H1 (cell line): ENCODE measurements at regions not wholly inside any gene's neighbourhood (a gene's known extent, or its start where the extent isn't known, plus 50 kb on each side); places are given as distances from the start of the nearest gene placed in this dataset.

Experiments used
- CTCF ChIA-PET: fragments of 300-600 bp; sonication (Branson Sonifier 250); formaldehyde crosslinking; loops from one replicate; lab custom pipeline; 2021; ENCODE audit not compliant: partially characterized antibody; lab: Charles Lee
- POLR2A ChIA-PET: fragments of 300-600 bp; sonication (Branson Sonifier 250); formaldehyde crosslinking; loops from one replicate; lab custom pipeline; 2021; ENCODE audit warnings: inconsistent platforms; ENCODE audit not compliant: partially characterized antibody; lab: Charles Lee
- DNase-seq, 2 experiments: peaks; one replicate each; pipeline versions ENCODE4 v3.0.0 to v3.0.0-alpha.2; 2010 to 2022; ENCODE audit warnings: low spot score in 2 of 2, low read depth in 1 of 2, mixed read lengths in 1 of 2
- FAIRE-seq: peaks from 2 replicates; lab custom pipeline; 2011; peaks lifted over from hg19 to GRCh38; lab: Jason Lieb, UNC
- H2AFZ ChIP-seq: 2 replicates; pipeline ENCODE4 v1.8.1; 2012; ENCODE audit warnings: low read length, inconsistent platforms
- H2AK5ac ChIP-seq: 2 replicates; pipeline ENCODE4 v1.6.1; 2013; ENCODE audit warnings: low read depth, low read length
- H2BK120ac ChIP-seq: replicated peaks from 2 replicates; pipeline ENCODE3; 2013; ENCODE audit warnings: low read depth, low read length, inconsistent platforms
- H2BK12ac ChIP-seq: 2 replicates; pipeline ENCODE4 v1.6.1; 2013; ENCODE audit warnings: low read depth, low read length
- H2BK15ac ChIP-seq: 2 replicates; pipeline ENCODE4 v1.6.1; 2013; ENCODE audit warnings: low read length
- H2BK20ac ChIP-seq: 2 replicates; pipeline ENCODE4 v1.6.1; 2013; ENCODE audit warnings: low read length
- H2BK5ac ChIP-seq: 2 replicates; pipeline ENCODE4 v1.6.1; 2013; ENCODE audit warnings: low read depth, low read length
- H3K14ac ChIP-seq: 2 replicates; pipeline ENCODE4 v1.6.1; 2013; ENCODE audit warnings: inconsistent platforms; ENCODE audit not compliant: insufficient read length
- H3K18ac ChIP-seq: 2 replicates; pipeline ENCODE4 v1.6.1; 2013; ENCODE audit warnings: low read length; ENCODE audit errors: extremely low read depth
- H3K23ac ChIP-seq: 2 replicates; pipeline ENCODE4 v1.6.1; 2013; ENCODE audit warnings: inconsistent platforms; ENCODE audit not compliant: insufficient read length
- H3K23me2 ChIP-seq: 2 replicates; pipeline ENCODE4 v1.6.1; 2013; ENCODE audit warnings: low read depth, low read length
- H3K27ac ChIP-seq: 2 replicates; pipeline ENCODE4 v1.6.1; 2011; ENCODE audit warnings: low read depth, low read length, inconsistent platforms
- H3K27me3 ChIP-seq, 4 experiments: replicated peaks in 1 of 4; 1 replicate in 1 of 4; 2 replicates in 3 of 4; pipeline versions ENCODE4 v1.6.1 to v1.8.1; 2011 to 2013; ENCODE audit warnings: low read length in 3 of 4, mild to moderate bottlenecking in 3 of 4, inconsistent platforms in 2 of 4, mixed read lengths in 2 of 4, moderate library complexity in 1 of 4; ENCODE audit not compliant: control insufficient read depth in 3 of 4, insufficient read depth in 3 of 4; ENCODE audit errors: extremely low read depth in 1 of 4
- H3K36me3 ChIP-seq, 4 experiments: 2 replicates each; pipeline versions ENCODE4 v1.6.1 to v1.8.1; 2011 to 2013; ENCODE audit warnings: mild to moderate bottlenecking in 4 of 4, low read length in 3 of 4, moderate library complexity in 2 of 4, control low read depth in 1 of 4, inconsistent platforms in 1 of 4; ENCODE audit not compliant: insufficient read depth in 4 of 4, control insufficient read depth in 2 of 4
- H3K4ac ChIP-seq: replicated peaks from 2 replicates; pipeline ENCODE3; 2013; ENCODE audit warnings: low read length, low read depth, mixed read lengths, inconsistent platforms; ENCODE audit not compliant: insufficient read length
- H3K4me1 ChIP-seq, 4 experiments: replicated peaks in 1 of 4; 1 replicate in 1 of 4; 2 replicates in 3 of 4; pipeline versions ENCODE4 v1.6.1 to v1.8.1; 2011 to 2013; ENCODE audit warnings: low read length in 3 of 4, inconsistent platforms in 2 of 4, mixed read lengths in 1 of 4; ENCODE audit not compliant: insufficient read depth in 4 of 4, control insufficient read depth in 3 of 4
- H3K4me2 ChIP-seq, 2 experiments: 2 replicates each; pipeline versions ENCODE4 v1.6.1 to v1.8.1; 2011 to 2013; ENCODE audit warnings: low read depth in 2 of 2, low read length in 2 of 2, control low read depth in 1 of 2, inconsistent platforms in 1 of 2, mild to moderate bottlenecking in 1 of 2; ENCODE audit not compliant: insufficient read depth in 1 of 2
- H3K4me3 ChIP-seq, 4 experiments: fragments of 200-600, 300-600 bp in 1 of 4; sonication (generic), shearing (Covaris generic), sonication (Bioruptor Twin) in 1 of 4; 2 replicates each; pipeline versions ENCODE4 v1.5.1 to v1.8.1; 2011 to 2016; ENCODE audit warnings: low read length in 4 of 4, low read depth in 3 of 4, control low read depth in 2 of 4, inconsistent platforms in 2 of 4, mild to moderate bottlenecking in 2 of 4, mixed read lengths in 1 of 4, moderate library complexity in 1 of 4; ENCODE audit not compliant: insufficient read depth in 2 of 4; ENCODE audit errors: extremely low read depth in 1 of 4
- H3K56ac ChIP-seq: replicated peaks from 2 replicates; pipeline ENCODE3; 2013; ENCODE audit warnings: low read depth, mild to moderate bottlenecking, mixed read lengths, low read length, inconsistent platforms; ENCODE audit not compliant: insufficient read length
- H3K79me1 ChIP-seq: 2 replicates; pipeline ENCODE4 v1.6.1; 2013; ENCODE audit warnings: low read depth, low read length, control low read depth
- H3K79me2 ChIP-seq, 2 experiments: 2 replicates each; pipeline versions ENCODE4 v1.6.1 to v1.8.1; 2012 to 2013; ENCODE audit warnings: low read length in 2 of 2, mild to moderate bottlenecking in 2 of 2, inconsistent platforms in 1 of 2; ENCODE audit not compliant: insufficient read depth in 2 of 2, control insufficient read depth in 1 of 2
- H3K9ac ChIP-seq, 4 experiments: replicated peaks in 1 of 4; 1 replicate in 1 of 4; 2 replicates in 3 of 4; pipeline versions ENCODE4 v1.6.1 to v1.8.1; 2011 to 2013; ENCODE audit warnings: low read depth in 3 of 4, low read length in 3 of 4, control low read depth in 2 of 4, mild to moderate bottlenecking in 2 of 4, moderate library complexity in 2 of 4, inconsistent platforms in 1 of 4; ENCODE audit errors: extremely low read depth in 1 of 4
- H3K9me3 ChIP-seq, 2 experiments: 2 replicates each; pipeline versions ENCODE4 v1.6.1 to v1.8.1; 2012 to 2013; ENCODE audit warnings: mild to moderate bottlenecking in 2 of 2, moderate library complexity in 2 of 2, control low read depth in 1 of 2, inconsistent platforms in 1 of 2, low read depth in 1 of 2, low read length in 1 of 2, mixed read lengths in 1 of 2; ENCODE audit not compliant: insufficient read depth in 2 of 2
- H4K20me1 ChIP-seq, 2 experiments: replicated peaks in 1 of 2; 2 replicates each; pipeline versions ENCODE3 to v1.8.1; 2011 to 2013; ENCODE audit warnings: inconsistent platforms in 2 of 2, low read length in 2 of 2, mild to moderate bottlenecking in 1 of 2; ENCODE audit not compliant: insufficient read depth in 2 of 2, control insufficient read depth in 1 of 2
- H4K5ac ChIP-seq: 2 replicates; pipeline ENCODE4 v1.6.1; 2013; ENCODE audit warnings: low read length, low read depth, mixed read lengths, inconsistent platforms; ENCODE audit not compliant: insufficient read length
- H4K8ac ChIP-seq: 2 replicates; pipeline ENCODE4 v1.8.0; 2013; ENCODE audit warnings: mild to moderate bottlenecking, moderate library complexity, low read length, inconsistent platforms; ENCODE audit not compliant: insufficient read depth; ENCODE audit errors: extremely low read depth
- H4K91ac ChIP-seq: replicated peaks from 2 replicates; pipeline ENCODE3; 2013; ENCODE audit warnings: low read length, mixed read lengths, inconsistent platforms; ENCODE audit not compliant: insufficient read length
- ASH2L ChIP-seq: fragments of 200-600, 300-600 bp; sonication (generic); IDR thresholded peaks from one replicate; pipeline ENCODE4 v1.7.1; 2017; ENCODE audit warnings: low read length
- EGR1 ChIP-seq: IDR thresholded peaks from 2 replicates; pipeline ENCODE4 v1.6.1; 2011; ENCODE audit warnings: low read depth, low read length, borderline replicate concordance
- EP300 ChIP-seq, 2 experiments: IDR thresholded peaks; 1 replicate in 1 of 2; 2 replicates in 1 of 2; pipeline ENCODE4 v1.6.1; 2011 to 2012; ENCODE audit warnings: low read depth in 2 of 2, low read length in 2 of 2, mild to moderate bottlenecking in 2 of 2, borderline replicate concordance in 1 of 2, inconsistent platforms in 1 of 2, moderate library complexity in 1 of 2
- GABPA ChIP-seq: IDR thresholded peaks from 2 replicates; pipeline ENCODE4 v1.6.1; 2011; ENCODE audit warnings: mild to moderate bottlenecking, low read length, moderate library complexity, borderline replicate concordance; ENCODE audit not compliant: insufficient read depth
- RFX5 ChIP-seq: IDR thresholded peaks from 2 replicates; pipeline ENCODE4 v1.6.1; 2011; ENCODE audit warnings: low read depth, low read length, improper control_type of control experiment, borderline replicate concordance
- RXRA ChIP-seq: IDR thresholded peaks from 2 replicates; pipeline ENCODE4 v1.6.1; 2011; ENCODE audit warnings: low read depth, mild to moderate bottlenecking, low read length, moderate library complexity; ENCODE audit not compliant: insufficient read depth
- WGBS, 2 experiments: shearing (Covaris generic) in 1 of 2; methylation state at CpG; one replicate each; pipeline versions ENCODE4 v1.1.6 to v1.1.7; 2013 to 2015; ENCODE audit warnings: low lambda C conversion rate in 2 of 2, mixed read lengths in 2 of 2, inconsistent platforms in 1 of 2, low coverage in 1 of 2, missing lambda C conversion rate in 1 of 2; ENCODE audit not compliant: insufficient replicate concordance in 2 of 2, insufficient coverage in 1 of 2, insufficient read length in 1 of 2; ENCODE audit errors: extremely low coverage in 1 of 2, missing lambda C conversion rate in 1 of 2; 5-methylcytosine and 5-hydroxymethylcytosine counted together

DNA sequence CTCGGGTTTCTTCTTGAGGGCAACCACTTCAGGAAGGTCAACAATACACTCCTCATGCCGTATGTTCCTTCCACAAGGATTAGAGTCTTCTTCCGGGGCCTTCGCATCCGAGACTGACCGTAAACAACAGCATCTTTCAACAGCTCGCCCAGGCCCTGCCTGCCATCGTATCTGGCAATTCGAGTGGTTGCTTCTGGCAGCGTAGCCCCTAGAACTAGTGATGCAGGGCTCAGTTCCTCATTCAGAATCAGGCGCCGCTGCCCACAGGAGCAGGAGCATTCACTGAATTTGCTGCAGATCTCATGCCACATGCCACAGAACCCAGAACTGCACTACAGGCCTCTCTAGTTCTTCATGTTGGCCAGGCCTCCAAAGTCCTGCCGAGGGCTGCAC lies 59.0 kb upstream of the AFDN start:
- Histone ChIP-seq H3K9me3 (no peaks in the 10 kb centered on the region), H2BK5ac (no peak overlapping the region), H4K91ac (no peak overlapping the region), H3K56ac (no peak overlapping the region), H3K79me1 (no peaks in the 10 kb centered on the region; the same call in 1 of the 2 replicates), H3K4me3 (no peak overlapping the region), H3K9ac (no peak overlapping the region), H3K4me1 (no peaks in the 10 kb centered on the region), H3K79me2 (no peaks in the 10 kb centered on the region), H2AK5ac (no peak overlapping the region), H2BK15ac (no peak overlapping the region), H2BK12ac (no peak overlapping the region), H2AFZ (no peak overlapping the region), H4K8ac (no peak overlapping the region), H3K23ac (no peak overlapping the region), H3K27ac (no peak overlapping the region), H3K4me2 (no peak overlapping the region), H4K5ac (no peak overlapping the region), H2BK120ac (no peak overlapping the region), H3K36me3 (no peaks in the 10 kb centered on the region), H3K4ac (no peak overlapping the region), H3K23me2 (no peaks in the 10 kb centered on the region), H3K18ac (no peak overlapping the region), H3K14ac (no peak overlapping the region), H3K27me3 (no peaks in the 10 kb centered on the region), H4K20me1 (no peaks in the 10 kb centered on the region), H2BK20ac (no peak overlapping the region)
- CTCF ChIA-PET, result interaction anchor here (0.9 to 1.8 kb wide), 4 partner anchors 13 to 478 kb away, joined by 3 to 4 read pairs (median 3); no protein-coding TSS in a partner anchor
- TF ChIP-seq RXRA (no peak), EGR1 (no peak), ASH2L (no peak), EP300 (IDR thresholded peaks at IDR 0.05; ENCODE audit: borderline replicate concordance in 1 of 2, low read depth in 2 of 2, low read length in 2 of 2) (no peak), GABPA (no peak), RFX5 (no peak)
- POLR2A ChIA-PET, result no interaction called here
- FAIRE-seq (no peak), DNase-seq (no peak)
- WGBS, 2 experiments, result 91% methylated on average over 13 of the region's 13 CpGs; no CpG with 5 or more reads in 1 of the 2 experiments
